GM23338 (cell line): ENCODE measurements at regions not wholly inside any gene's neighbourhood (a gene's known extent, or its start where the extent isn't known, plus 50 kb on each side); places are given as distances from the start of the nearest gene placed in this dataset.

ENCODE experiments used
- ATAC-seq: fragments of 200-7000 bp; cut with Tn5 transposase; 3 replicates; pipeline ENCODE4 v1.9.1; 2020
- DNase-seq: peaks from one replicate; pipeline ENCODE4 v3.0.0-alpha.2; 2015; ENCODE audit warnings: low spot score
- H2AFZ ChIP-seq: fragments of 200-600 bp; sonication (generic); 2 replicates; pipeline ENCODE4 v1.8.0; 2016; ENCODE audit warnings: antibody characterized with exemption, mild to moderate bottlenecking, moderate library complexity
- H3F3A ChIP-seq: fragments of 200-600 bp; sonication (generic); replicated peaks from 2 replicates; pipeline ENCODE4 v1.8.0; 2017; ENCODE audit warnings: antibody characterized with exemption, mixed run types, low read depth
- H3K27ac ChIP-seq: fragments of 200-600 bp; sonication (generic); 2 replicates; pipeline ENCODE4 v1.6.1; 2016; ENCODE audit warnings: low read depth
- H3K27me3 ChIP-seq: fragments of 200-600 bp; sonication (generic); 2 replicates; pipeline ENCODE4 v1.8.0; 2016; ENCODE audit warnings: mild to moderate bottlenecking, mixed run types, moderate library complexity; ENCODE audit not compliant: insufficient read depth
- H3K36me3 ChIP-seq: fragments of 200-600 bp; sonication (generic); 2 replicates; pipeline ENCODE4 v1.8.0; 2016; ENCODE audit warnings: mild to moderate bottlenecking; ENCODE audit not compliant: insufficient read depth
- H3K4me1 ChIP-seq: fragments of 200-600 bp; sonication (generic); 2 replicates; pipeline ENCODE4 v1.8.0; 2016; ENCODE audit warnings: mild to moderate bottlenecking, moderate library complexity; ENCODE audit not compliant: insufficient read depth
- H3K4me2 ChIP-seq: fragments of 200-600 bp; sonication (generic); 2 replicates; pipeline ENCODE4 v1.7.1; 2017; ENCODE audit warnings: mixed run types
- H3K4me3 ChIP-seq: fragments of 200-600 bp; sonication (generic); 2 replicates; pipeline ENCODE4 v1.6.1; 2016; ENCODE audit warnings: mixed run types
- H3K79me2 ChIP-seq: fragments of 200-600 bp; sonication (generic); replicated peaks from 2 replicates; pipeline ENCODE4 v1.8.0; 2017; ENCODE audit warnings: mild to moderate bottlenecking; ENCODE audit not compliant: insufficient read depth
- H3K9me2 ChIP-seq: fragments of 200-600 bp; sonication (generic); 2 replicates; pipeline ENCODE4 v1.8.0; 2017; ENCODE audit not compliant: insufficient read depth
- H4K20me1 ChIP-seq: fragments of 200-600 bp; sonication (generic); replicated peaks from 2 replicates; pipeline ENCODE4 v1.8.0; 2017; ENCODE audit warnings: mild to moderate bottlenecking; ENCODE audit not compliant: insufficient read depth
- H3K27ac Mint-ChIP-seq: 2 replicates; pipeline ENCODE4 v1.8.0; 2020; ENCODE audit warnings: inconsistent platforms, mild to moderate bottlenecking, moderate library complexity, mixed read lengths
- H3K27me3 Mint-ChIP-seq: 3 replicates; pipeline ENCODE4 v1.8.0; 2022; ENCODE audit warnings: low read depth, mild to moderate bottlenecking, moderate library complexity, mixed read lengths, inconsistent platforms; ENCODE audit not compliant: insufficient read depth, poor library complexity
- H3K36me3 Mint-ChIP-seq: 3 replicates; pipeline ENCODE4 v1.8.0; 2021; ENCODE audit warnings: low read depth, mild to moderate bottlenecking, inconsistent platforms, moderate library complexity, mixed read lengths
- H3K4me1 Mint-ChIP-seq: 3 replicates; pipeline ENCODE4 v1.8.0; 2020; ENCODE audit warnings: mild to moderate bottlenecking, inconsistent platforms, mixed read lengths
- H3K4me3 Mint-ChIP-seq: 3 replicates; pipeline ENCODE4 v1.8.0; 2021; ENCODE audit warnings: moderate library complexity, mild to moderate bottlenecking, inconsistent platforms, mixed read lengths
- H3K9me3 Mint-ChIP-seq: 3 replicates; pipeline ENCODE4 v1.8.0; 2020; ENCODE audit warnings: moderate library complexity, mild to moderate bottlenecking, inconsistent platforms, mixed read lengths
- CTCF ChIP-seq, 2 experiments: fragments of 200-600 bp in 1 of 2; sonication (generic) in 1 of 2; conservative IDR thresholded peaks; 2 replicates each; pipeline versions ENCODE4 v1.5.1 to v1.6.1; 2016 to 2017; ENCODE audit warnings: antibody characterized with exemption in 2 of 2, low read depth in 2 of 2, mild to moderate bottlenecking in 2 of 2, moderate library complexity in 1 of 2
- ETS1 ChIP-seq: IDR thresholded peaks from 2 replicates; pipeline ENCODE4 v1.6.1; 2016; ENCODE audit warnings: antibody characterized with exemption
- EZH2phosphoT487 ChIP-seq: fragments of 200-600 bp; sonication (generic); IDR thresholded peaks from one replicate; pipeline ENCODE4 v1.8.1; 2018; ENCODE audit warnings: antibody characterized with exemption; ENCODE audit not compliant: unreplicated experiment
- NANOG ChIP-seq: IDR thresholded peaks from 2 replicates; pipeline ENCODE4 v1.6.1; 2016; ENCODE audit warnings: antibody characterized with exemption, borderline replicate concordance
- REST ChIP-seq: IDR thresholded peaks from one replicate; pipeline ENCODE4 v1.6.1; 2018; ENCODE audit warnings: antibody characterized with exemption; ENCODE audit not compliant: unreplicated experiment
- STAT1 ChIP-seq: IDR thresholded peaks from one replicate; pipeline ENCODE4 v1.6.1; 2016; ENCODE audit warnings: antibody characterized with exemption; ENCODE audit not compliant: unreplicated experiment
- ZNF114 ChIP-seq: fragments of 250-450 bp; sonication (Bioruptor Pico); IDR thresholded peaks from 2 replicates; pipeline ENCODE4 v1.5.0; 2020; ENCODE audit warnings: mild to moderate bottlenecking, moderate library complexity
- ZNF462 ChIP-seq: fragments of 250-450 bp; sonication (Bioruptor Pico); IDR thresholded peaks from 2 replicates; pipeline ENCODE4 v1.5.0; 2020; ENCODE audit warnings: mild to moderate bottlenecking, moderate library complexity

GRCh38 chr6:22119500-22119899 is 177.3 kb downstream of the PRL start (continued):
- TF ChIP-seq ZNF462 (CRISPR knock-in tag) (no peak), EZH2phosphoT487 (no peak)

GRCh38 chr6:22124756-22125155 is 172.1 kb downstream of the PRL start:
- Mint-ChIP-seq H3K27ac (no peak overlapping the region), H3K4me1 (peaks cover 15% of the 10 kb centered on the region), H3K27me3 (no peaks in the 10 kb centered on the region), H3K9me3 (peaks cover 18% of the 10 kb centered on the region; the same call in 2 of the 3 replicates), H3K36me3 (peaks cover 46% of the 10 kb centered on the region), H3K4me3 (no peak overlapping the region)
- Histone ChIP-seq H2AFZ (no peak overlapping the region), H3K79me2 (peaks cover 6% of the 10 kb centered on the region), H3K4me1 (peaks cover 17% of the 10 kb centered on the region), H3K27me3 (no peaks in the 10 kb centered on the region), H3K27ac (no peak overlapping the region), H3K36me3 (peaks cover 3% of the 10 kb centered on the region; the same call in 1 of the 2 replicates), H3K9me2 (no peaks in the 10 kb centered on the region), H4K20me1 (no peaks in the 10 kb centered on the region), H3K4me2 (no peak overlapping the region), H3F3A (no peaks in the 10 kb centered on the region), H3K4me3 (no peak overlapping the region)
- ATAC-seq (no peak), DNase-seq (no peak)
- no peak for TF ChIP-seq EZH2phosphoT487
- TF ChIP-seq ZNF114: no peak
- no peak for TF ChIP-seq CTCF (conservative IDR thresholded peaks at IDR 0.05; ENCODE audit: low read depth in 2 of 2)
- no peak for TF ChIP-seq STAT1
- no peak for TF ChIP-seq REST
- TF ChIP-seq NANOG: no peak
- no peak for TF ChIP-seq ETS1
